ENCODE measurements at regions not wholly inside any gene's neighbourhood (a gene's known extent, or its start where the extent isn't known, plus 50 kb on each side); places are given as distances from the start of the nearest gene placed in this dataset.

GRCh38 chr22:49062802-49063544 is 764.7 kb downstream of the BRD1 start:
- TF ChIP-seq CTCF (conservative IDR thresholded peaks at IDR 0.05; ENCODE audit: low read depth, low read length), result no peak
- no peak for TF ChIP-seq EZH2 (IDR thresholded peaks at IDR 0.05; ENCODE audit: low read length, unreplicated experiment)
- no peak for TF ChIP-seq EZH2phosphoT487 (IDR thresholded peaks at IDR 0.05; ENCODE audit: borderline replicate concordance, low read length)

Measured in PC-3 (cell line).